DOHH2 (cell line): ENCODE measurements at regions not wholly inside any gene's neighbourhood (a gene's known extent, or its start where the extent isn't known, plus 50 kb on each side); places are given as distances from the start of the nearest gene placed in this dataset.

Source experiments
- H3F3A ChIP-seq: fragments of 200-600 bp; sonication (generic), shearing (Covaris generic); 2 replicates; pipeline ENCODE4 v1.6.0; 2016; ENCODE audit warnings: antibody characterized with exemption, mild to moderate bottlenecking; ENCODE audit not compliant: control insufficient read depth, insufficient read depth
- H3K27ac ChIP-seq: fragments of 200-600 bp; sonication (generic); 2 replicates; pipeline ENCODE4 v1.5.1; 2014; ENCODE audit warnings: low read depth, mild to moderate bottlenecking, low read length, moderate library complexity
- H3K27me3 ChIP-seq: fragments of 200-600 bp; sonication (generic); 2 replicates; pipeline ENCODE4 v1.6.1; 2014; ENCODE audit warnings: mild to moderate bottlenecking, low read length, mixed read lengths; ENCODE audit not compliant: control insufficient read depth
- H3K36me3 ChIP-seq: fragments of 200-600 bp; sonication (generic); 2 replicates; pipeline ENCODE4 v1.6.1; 2014; ENCODE audit warnings: mild to moderate bottlenecking, low read length, moderate library complexity, mixed read lengths; ENCODE audit not compliant: control insufficient read depth
- H3K4me1 ChIP-seq: fragments of 200-600 bp; sonication (generic); 2 replicates; pipeline ENCODE4 v1.6.1; 2014; ENCODE audit warnings: mild to moderate bottlenecking, low read length, mixed read lengths; ENCODE audit not compliant: control insufficient read depth
- H3K4me2 ChIP-seq: fragments of 200-600 bp; sonication (generic); 2 replicates; pipeline ENCODE4 v1.6.0; 2014; ENCODE audit warnings: mild to moderate bottlenecking, low read length, moderate library complexity
- H3K4me3 ChIP-seq: fragments of 200-600 bp; sonication (generic); 2 replicates; pipeline ENCODE4 v1.5.1; 2014; ENCODE audit warnings: mild to moderate bottlenecking, low read length, mixed read lengths
- H3K79me2 ChIP-seq: fragments of 200-600 bp; sonication (generic); 2 replicates; pipeline ENCODE4 v1.6.1; 2014; ENCODE audit warnings: mild to moderate bottlenecking, low read length, mixed read lengths; ENCODE audit not compliant: control insufficient read depth
- H3K9me2 ChIP-seq: fragments of 200-600 bp; sonication (generic); replicated peaks from 2 replicates; pipeline ENCODE4 v1.6.1; 2014; ENCODE audit warnings: mild to moderate bottlenecking, low read length, mixed read lengths; ENCODE audit not compliant: control insufficient read depth
- H3K9me3 ChIP-seq: fragments of 200-600 bp; sonication (generic); 2 replicates; pipeline ENCODE4 v1.6.1; 2014; ENCODE audit warnings: antibody characterized with exemption, low read length, mixed read lengths; ENCODE audit not compliant: control insufficient read depth, insufficient read depth
- H4K20me1 ChIP-seq: fragments of 200-600 bp; sonication (generic); 2 replicates; pipeline ENCODE4 v1.6.0; 2014; ENCODE audit warnings: low read depth, mild to moderate bottlenecking, antibody characterized with exemption, low read length, moderate library complexity; ENCODE audit not compliant: control insufficient read depth, insufficient read depth
- EZH2phosphoT487 ChIP-seq: fragments of 200-600 bp; sonication (generic); IDR thresholded peaks from 2 replicates; pipeline ENCODE4 v1.6.1; 2017; ENCODE audit warnings: borderline replicate concordance, mild to moderate bottlenecking, antibody characterized with exemption, low read length, moderate library complexity, mixed read lengths
- TF ChIP-seq, protein P1 (sequence below): fragments of 200-600 bp; sonication (generic); IDR thresholded peaks from one replicate; pipeline ENCODE4 v1.5.1; 2014; ENCODE audit warnings: antibody characterized with exemption, mild to moderate bottlenecking, low read depth, low read length; ENCODE audit not compliant: poor library complexity, severe bottlenecking

DNA sequence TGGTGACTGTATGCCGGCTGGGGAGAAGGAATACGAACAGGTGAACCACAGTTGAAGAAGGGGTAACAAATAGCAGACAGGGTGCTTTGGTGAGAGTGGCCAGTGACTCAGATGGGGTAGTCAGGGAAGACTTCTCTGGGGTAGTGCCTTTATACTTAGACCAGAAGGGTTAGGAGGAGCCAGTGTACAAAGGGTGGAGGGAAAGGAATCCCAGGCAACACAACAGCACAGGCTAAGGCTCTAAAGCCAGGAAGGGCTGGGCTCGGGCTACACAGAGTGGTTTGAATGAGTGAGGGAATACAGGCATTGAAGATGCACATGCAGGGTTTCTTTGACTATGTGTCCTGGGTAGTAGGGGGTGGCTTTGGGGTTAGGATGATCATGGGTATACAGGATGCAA, 70.6 kb upstream of the CXCL14 start:
- Histone ChIP-seq H3K4me2 (no peak overlapping the region), H3K79me2 (no peaks in the 10 kb centered on the region), H3K27ac (no peak overlapping the region), H4K20me1 (no peaks in the 10 kb centered on the region), H3K36me3 (no peaks in the 10 kb centered on the region), H3K27me3 (no peaks in the 10 kb centered on the region), H3K4me3 (no peak overlapping the region), H3F3A (no peaks in the 10 kb centered on the region), H3K4me1 (no peaks in the 10 kb centered on the region), H3K9me3 (no peaks in the 10 kb centered on the region), H3K9me2 (no peaks in the 10 kb centered on the region)
- TF ChIP-seq, protein P1, sequence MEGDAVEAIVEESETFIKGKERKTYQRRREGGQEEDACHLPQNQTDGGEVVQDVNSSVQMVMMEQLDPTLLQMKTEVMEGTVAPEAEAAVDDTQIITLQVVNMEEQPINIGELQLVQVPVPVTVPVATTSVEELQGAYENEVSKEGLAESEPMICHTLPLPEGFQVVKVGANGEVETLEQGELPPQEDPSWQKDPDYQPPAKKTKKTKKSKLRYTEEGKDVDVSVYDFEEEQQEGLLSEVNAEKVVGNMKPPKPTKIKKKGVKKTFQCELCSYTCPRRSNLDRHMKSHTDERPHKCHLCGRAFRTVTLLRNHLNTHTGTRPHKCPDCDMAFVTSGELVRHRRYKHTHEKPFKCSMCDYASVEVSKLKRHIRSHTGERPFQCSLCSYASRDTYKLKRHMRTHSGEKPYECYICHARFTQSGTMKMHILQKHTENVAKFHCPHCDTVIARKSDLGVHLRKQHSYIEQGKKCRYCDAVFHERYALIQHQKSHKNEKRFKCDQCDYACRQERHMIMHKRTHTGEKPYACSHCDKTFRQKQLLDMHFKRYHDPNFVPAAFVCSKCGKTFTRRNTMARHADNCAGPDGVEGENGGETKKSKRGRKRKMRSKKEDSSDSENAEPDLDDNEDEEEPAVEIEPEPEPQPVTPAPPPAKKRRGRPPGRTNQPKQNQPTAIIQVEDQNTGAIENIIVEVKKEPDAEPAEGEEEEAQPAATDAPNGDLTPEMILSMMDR: no peak
- no peak for TF ChIP-seq EZH2phosphoT487

DNA sequence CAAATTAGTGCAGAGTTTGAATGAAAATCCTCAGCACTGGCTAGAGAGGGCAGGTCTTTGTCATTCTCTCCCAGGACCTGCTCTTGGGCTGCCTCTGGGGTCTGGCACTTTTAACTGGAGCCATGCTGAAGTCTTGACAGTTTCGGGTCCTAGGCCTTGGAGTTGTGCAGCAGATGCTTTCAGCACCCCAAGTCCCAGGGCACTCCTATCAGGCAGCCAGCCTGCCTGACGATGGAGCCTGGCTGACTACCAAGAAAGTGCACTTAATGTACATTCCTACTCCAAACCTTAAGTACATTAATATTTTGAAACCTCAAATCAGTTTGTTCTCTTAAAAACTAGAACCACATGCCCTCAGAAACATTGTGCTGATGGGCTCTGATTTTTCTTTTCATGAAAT, 69.3 kb upstream of the CXCL14 start:
- Histone ChIP-seq H3K27me3 (no peaks in the 10 kb centered on the region), H3K27ac (no peak overlapping the region), H3K4me2 (no peak overlapping the region), H4K20me1 (no peaks in the 10 kb centered on the region), H3F3A (no peaks in the 10 kb centered on the region), H3K4me3 (no peak overlapping the region), H3K79me2 (no peaks in the 10 kb centered on the region), H3K36me3 (no peaks in the 10 kb centered on the region), H3K9me3 (no peaks in the 10 kb centered on the region), H3K9me2 (no peaks in the 10 kb centered on the region), H3K4me1 (no peaks in the 10 kb centered on the region)
- TF ChIP-seq, protein P1: no peak
- no peak for TF ChIP-seq EZH2phosphoT487

DNA sequence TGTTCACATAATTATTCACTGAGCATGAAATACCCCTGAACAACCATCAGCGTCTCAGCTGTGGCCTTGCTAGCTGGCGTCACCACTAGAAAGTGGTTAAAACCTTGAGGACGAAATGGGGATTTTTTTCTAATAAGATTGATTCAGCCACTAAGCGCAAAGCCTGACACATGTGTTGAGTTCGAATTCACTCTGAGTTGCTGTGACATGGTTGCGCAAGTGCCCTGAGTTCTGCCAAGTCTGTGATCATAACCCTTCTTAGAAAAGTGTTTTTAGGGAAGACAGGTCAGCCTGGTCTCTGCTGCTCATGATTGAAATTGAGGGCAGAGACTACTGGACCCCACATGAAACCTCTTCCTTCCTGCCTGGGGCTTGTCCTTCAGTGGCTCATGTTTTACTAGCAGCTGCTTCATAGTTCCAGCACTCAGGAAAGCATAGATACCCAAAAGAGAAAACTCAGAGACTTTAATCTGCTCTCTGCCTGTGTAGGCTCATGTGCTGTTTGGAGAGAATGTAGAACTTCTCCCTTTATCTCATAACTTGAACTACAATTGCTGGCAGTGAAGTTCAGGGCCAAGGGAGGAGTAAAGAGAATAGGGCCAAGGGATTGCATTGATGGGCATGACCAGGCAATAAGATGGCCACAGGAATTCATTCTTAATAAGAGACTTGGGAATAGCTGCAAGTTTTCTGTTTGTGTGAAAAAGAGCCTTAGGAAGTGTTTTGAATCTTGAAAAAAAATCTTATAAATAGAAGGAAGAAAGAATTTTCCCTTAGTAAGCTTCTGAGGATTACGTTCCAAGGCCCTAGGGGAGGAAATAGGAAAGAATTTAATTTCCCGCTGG, 66.8 kb upstream of the CXCL14 start:
- no peaks in the 10 kb centered on the region for H3K27me3 ChIP-seq
- H3K9me2 ChIP-seq: no peaks in the 10 kb centered on the region
- no peaks in the 10 kb centered on the region for H4K20me1 ChIP-seq
- H3K27ac ChIP-seq: no peak overlapping the region
- H3K4me2 ChIP-seq: no peak overlapping the region
- H3K36me3 ChIP-seq: no peaks in the 10 kb centered on the region
- no peak overlapping the region for H3K4me3 ChIP-seq
- TF ChIP-seq, protein P1: no peak
- no peak for TF ChIP-seq EZH2phosphoT487
- no peaks in the 10 kb centered on the region for H3K9me3 ChIP-seq
- H3F3A ChIP-seq: no peaks in the 10 kb centered on the region
- H3K79me2 ChIP-seq: no peaks in the 10 kb centered on the region
- no peaks in the 10 kb centered on the region for H3K4me1 ChIP-seq
